Thyroid gland (tissue), 4 donors: ENCODE measurements at regions not wholly inside any gene's neighbourhood (a gene's known extent, or its start where the extent isn't known, plus 50 kb on each side); places are given as distances from the start of the nearest gene placed in this dataset.

ENCODE experiments used
- POLR2A ChIP-seq, 2 donors: fragments of 450-650 bp; IDR thresholded peaks; one replicate each; pipeline ENCODE4 v1.6.1; 2017; ENCODE audit warnings: antibody characterized with exemption in 2 of 2, mild to moderate bottlenecking in 2 of 2, moderate library complexity in 1 of 2
- TF ChIP-seq, protein P1 (sequence below), 6 experiments: fragments of 200-600 bp in 3 of 6; fragments of 450-650 bp in 3 of 6; sonication (generic) in 3 of 6; IDR thresholded peaks; one replicate each; pipeline ENCODE4 v1.5.1; 2016 to 2019; ENCODE audit warnings: antibody characterized with exemption in 6 of 6, mild to moderate bottlenecking in 2 of 6, inconsistent platforms in 1 of 6, moderate library complexity in 1 of 6

DNA sequence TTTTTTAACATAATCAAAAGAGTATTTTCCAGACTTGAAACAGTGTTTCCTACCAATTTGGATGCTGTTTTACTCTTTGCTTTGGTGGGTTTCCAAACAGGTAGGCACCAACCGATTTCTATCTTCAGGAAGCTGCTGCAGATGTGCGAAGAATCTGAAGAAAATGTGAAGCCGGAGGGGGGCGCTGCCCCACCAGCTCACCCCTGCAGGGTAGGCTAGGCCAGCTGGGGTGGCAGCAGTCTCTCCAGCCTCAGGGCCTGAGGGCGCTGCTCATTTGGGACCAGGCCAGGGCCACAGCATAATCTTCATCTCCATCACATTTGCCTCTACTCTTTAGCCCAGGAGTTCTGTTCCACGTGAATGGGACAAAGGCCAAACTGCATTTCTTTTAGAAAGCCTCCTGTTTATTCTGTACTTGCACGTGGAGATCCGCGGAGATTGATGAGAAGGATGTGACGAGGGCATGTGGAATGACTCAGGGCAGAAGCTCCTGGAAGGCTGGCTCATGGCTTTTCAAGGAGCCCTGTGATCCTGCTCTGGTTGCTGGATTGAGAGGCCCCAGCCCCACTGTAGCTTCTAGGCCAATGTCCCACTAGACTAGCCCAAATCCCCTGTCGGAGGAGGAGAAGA is 84.2 kb upstream of the FAM136A start:
- no peak for TF ChIP-seq POLR2A (IDR thresholded peaks at IDR 0.05)
- TF ChIP-seq, protein P1, sequence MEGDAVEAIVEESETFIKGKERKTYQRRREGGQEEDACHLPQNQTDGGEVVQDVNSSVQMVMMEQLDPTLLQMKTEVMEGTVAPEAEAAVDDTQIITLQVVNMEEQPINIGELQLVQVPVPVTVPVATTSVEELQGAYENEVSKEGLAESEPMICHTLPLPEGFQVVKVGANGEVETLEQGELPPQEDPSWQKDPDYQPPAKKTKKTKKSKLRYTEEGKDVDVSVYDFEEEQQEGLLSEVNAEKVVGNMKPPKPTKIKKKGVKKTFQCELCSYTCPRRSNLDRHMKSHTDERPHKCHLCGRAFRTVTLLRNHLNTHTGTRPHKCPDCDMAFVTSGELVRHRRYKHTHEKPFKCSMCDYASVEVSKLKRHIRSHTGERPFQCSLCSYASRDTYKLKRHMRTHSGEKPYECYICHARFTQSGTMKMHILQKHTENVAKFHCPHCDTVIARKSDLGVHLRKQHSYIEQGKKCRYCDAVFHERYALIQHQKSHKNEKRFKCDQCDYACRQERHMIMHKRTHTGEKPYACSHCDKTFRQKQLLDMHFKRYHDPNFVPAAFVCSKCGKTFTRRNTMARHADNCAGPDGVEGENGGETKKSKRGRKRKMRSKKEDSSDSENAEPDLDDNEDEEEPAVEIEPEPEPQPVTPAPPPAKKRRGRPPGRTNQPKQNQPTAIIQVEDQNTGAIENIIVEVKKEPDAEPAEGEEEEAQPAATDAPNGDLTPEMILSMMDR (IDR thresholded peaks at IDR 0.05), result no peak
